ENCODE measurements at regions not wholly inside any gene's neighbourhood (a gene's known extent, or its start where the extent isn't known, plus 50 kb on each side); places are given as distances from the start of the nearest gene placed in this dataset.

- Histone ChIP-seq H3K4me3 (ENCODE audit: low read depth, low read length) (no peak overlapping the region), H3K36me3 (ENCODE audit: control insufficient read depth in 2 of 2, insufficient read depth in 1 of 2, low read length in 2 of 2) (no peaks in the 10 kb centered on the region), H3K27ac (ENCODE audit: extremely low read depth, low read depth, low read length) (no peak overlapping the region), H3K9me3 (ENCODE audit: control insufficient read depth, insufficient read depth, low read depth, low read length) (no peaks in the 10 kb centered on the region), H3K4me1 (ENCODE audit: control insufficient read depth, insufficient read depth, low read length) (no peaks in the 10 kb centered on the region)
- ChIA-PET POLR2A (no interaction called here), CTCF (interaction anchor here (0.7 kb wide), 1 partner anchor 1036 kb away, joined by 3 read pairs; no protein-coding TSS in a partner anchor)
- TF ChIP-seq ZNF350 (tag by site-specific recombination; IDR thresholded peaks at IDR 0.05) (no peak), ZNF266 (tag by site-specific recombination; IDR thresholded peaks at IDR 0.05; ENCODE audit: low read depth) (no peak), ZNF174 (tag by site-specific recombination; IDR thresholded peaks at IDR 0.05) (no peak), MZF1 (tag by site-specific recombination; IDR thresholded peaks at IDR 0.05; ENCODE audit: borderline replicate concordance) (no peak), AEBP2 (tag by site-specific recombination; IDR thresholded peaks at IDR 0.05; ENCODE audit: borderline replicate concordance) (no peak), REPIN1 (tag by site-specific recombination; IDR thresholded peaks at IDR 0.05; ENCODE audit: low read depth) (no peak), ZNF155 (tag by site-specific recombination; IDR thresholded peaks at IDR 0.05) (no peak), ZNF274 (IDR thresholded peaks at IDR 0.05; ENCODE audit: low read length) (no peak), ZNF274 (tag by site-specific recombination; IDR thresholded peaks at IDR 0.05; ENCODE audit: borderline replicate concordance) (no peak), ZBTB48 (tag by site-specific recombination; IDR thresholded peaks at IDR 0.05) (no peak), GLIS2 (tag by site-specific recombination; IDR thresholded peaks at IDR 0.05) (no peak), ZNF146 (tag by site-specific recombination; IDR thresholded peaks at IDR 0.05) (no peak), ZNF692 (tag by site-specific recombination; IDR thresholded peaks at IDR 0.05) (no peak), ZXDB (tag by site-specific recombination; IDR thresholded peaks at IDR 0.05) (no peak), ZBTB49 (tag by site-specific recombination; IDR thresholded peaks at IDR 0.05; ENCODE audit: low read depth) (no peak), ZNF510 (tag by site-specific recombination; IDR thresholded peaks at IDR 0.05; ENCODE audit: insufficient replicate concordance) (no peak), ZNF184 (tag by site-specific recombination; IDR thresholded peaks at IDR 0.05) (no peak)
These were observed 344.6 kb upstream of the MGAT4C start for GRCh38 chr12:86600664-86601231.

- H3K36me3 ChIP-seq (ENCODE audit: control insufficient read depth in 2 of 2, insufficient read depth in 1 of 2, low read length in 2 of 2), result no peaks in the 10 kb centered on the region
- POLR2A ChIA-PET, result no interaction called here
- no peak overlapping the region for H3K4me3 ChIP-seq (ENCODE audit: low read depth, low read length)
- no peak overlapping the region for H3K27ac ChIP-seq (ENCODE audit: extremely low read depth, low read depth, low read length)
- H3K4me1 ChIP-seq (ENCODE audit: control insufficient read depth, insufficient read depth, low read length), result no peaks in the 10 kb centered on the region
- CTCF ChIA-PET, result interaction anchor here (0.6 kb wide), 1 partner anchor 83 kb away, joined by 4 read pairs; no protein-coding TSS in a partner anchor
- no peaks in the 10 kb centered on the region for H3K9me3 ChIP-seq (ENCODE audit: control insufficient read depth, insufficient read depth, low read depth, low read length)
- no peak for TF ChIP-seq IKZF3 (tag by site-specific recombination; IDR thresholded peaks at IDR 0.05)
- no peak for TF ChIP-seq ZFP69B (tag by site-specific recombination; IDR thresholded peaks at IDR 0.05)
- TF ChIP-seq ZNF792 (tag by site-specific recombination; IDR thresholded peaks at IDR 0.05), result no peak
- no peak for TF ChIP-seq GLIS2 (tag by site-specific recombination; IDR thresholded peaks at IDR 0.05)
- TF ChIP-seq ZNF132 (tag by site-specific recombination; IDR thresholded peaks at IDR 0.05; ENCODE audit: borderline replicate concordance), result no peak
- no peak for TF ChIP-seq ZNF629 (tag by site-specific recombination; IDR thresholded peaks at IDR 0.05)
- TF ChIP-seq TCF7L2 (IDR thresholded peaks at IDR 0.05; ENCODE audit: borderline replicate concordance, low read depth, low read length), result no peak
- no peak for TF ChIP-seq ZNF16 (tag by site-specific recombination; IDR thresholded peaks at IDR 0.05; ENCODE audit: low read depth)
- TF ChIP-seq KLF9 (tag by site-specific recombination; IDR thresholded peaks at IDR 0.05; ENCODE audit: low read depth), result no peak
- no peak for TF ChIP-seq ZNF239 (tag by site-specific recombination; IDR thresholded peaks at IDR 0.05)
- TF ChIP-seq RBAK (tag by site-specific recombination; IDR thresholded peaks at IDR 0.05), result no peak
- no peak for TF ChIP-seq ZNF416 (tag by site-specific recombination; IDR thresholded peaks at IDR 0.05)
- TF ChIP-seq ZNF596 (tag by site-specific recombination; IDR thresholded peaks at IDR 0.05), result no peak
- TF ChIP-seq KLF10 (tag by site-specific recombination; IDR thresholded peaks at IDR 0.05), result no peak
- TF ChIP-seq ZSCAN5A (tag by site-specific recombination; IDR thresholded peaks at IDR 0.05), result no peak
- no peak for TF ChIP-seq ZNF585B (tag by site-specific recombination; IDR thresholded peaks at IDR 0.05)
These were observed 341.2 kb upstream of the MGAT4C start for GRCh38 chr12:86597431-86597830.
